Right ventricle myocardium superior (tissue), 1 donor: ENCODE measurements at regions not wholly inside any gene's neighbourhood (a gene's known extent, or its start where the extent isn't known, plus 50 kb on each side); places are given as distances from the start of the nearest gene placed in this dataset.
A peak's percentile ranks its signal among the peaks of the same experiment; 100 is the strongest.
"Not testable (repeated sequence)": the region's sequence is repeated elsewhere in the genome, so short reads cannot be mapped to it uniquely, and the experiment has no call there.

Source experiments
- ATAC-seq: fragments of 200-7000 bp; cut with Tn5 transposase; one replicate; pipeline ENCODE4 v1.9.1; 2020; ENCODE audit warnings: mild to moderate bottlenecking; ENCODE audit not compliant: poor library complexity
- DNase-seq: peaks from one replicate; pipeline ENCODE4 v3.0.0-alpha.2; 2020
- intact Hi-C: fragments of 100-400 bp; cut with DNase I; formaldehyde crosslinking; loops from one replicate; pipeline ENCODE4 v1.11.2; 2022
- donor health status: DM: no; HTN: yes; CAD: no; lungs with severe emphysema.

GRCh38 chr5:110855961-110856360 is 117.2 kb downstream of the SLC25A46 start:
- intact Hi-C loops = no loop called here
- ATAC-seq = no peak
- DNase-seq = no peak

- DNase-seq = no peak
- no peak for ATAC-seq
- intact Hi-C loops = no loop called here
These were observed 126.7 kb downstream of the SLC25A46 start for GRCh38 chr5:110865400-110866094.

GRCh38 chr5:110869927-110870326 is 131.1 kb downstream of the SLC25A46 start:
- ATAC-seq (no peak), DNase-seq (no peak)
- intact Hi-C loops = no loop called here

GRCh38 chr5:110872200-110872599 is 133.4 kb downstream of the SLC25A46 start:
- intact Hi-C loops = no loop called here
- DNase-seq (no peak), ATAC-seq (no peak)

- ATAC-seq = no peak
- intact Hi-C loops = no loop called here
- no peak for DNase-seq
These were observed 134.2 kb downstream of the SLC25A46 start for GRCh38 chr5:110872963-110873362.

- DNase-seq = no peak
- ATAC-seq = no peak
- intact Hi-C loops = no loop called here
These were observed 135.1 kb downstream of the SLC25A46 start for GRCh38 chr5:110873773-110874437.

- intact Hi-C loops, ATAC-seq, DNase-seq: not testable (repeated sequence)
These were observed 136.3 kb downstream of the SLC25A46 start for GRCh38 chr5:110875115-110875514.

GRCh38 chr5:110878115-110878514 is 139.3 kb downstream of the SLC25A46 start:
- ATAC-seq (no peak), DNase-seq (no peak)
- intact Hi-C loops = no loop called here

- DNase-seq = no peak
- intact Hi-C loops = no loop called here
- no peak for ATAC-seq
These were observed 140.9 kb downstream of the SLC25A46 start for GRCh38 chr5:110879675-110880074.

GRCh38 chr5:110880413-110880812 is 141.6 kb downstream of the SLC25A46 start:
- intact Hi-C loops = no loop called here
- no peak for ATAC-seq
- no peak for DNase-seq

GRCh38 chr5:110884005-110884404 is 145.2 kb downstream of the SLC25A46 start:
- no peak for DNase-seq
- intact Hi-C loops = no loop called here
- ATAC-seq = no peak

- intact Hi-C loops, ATAC-seq, DNase-seq: not testable (repeated sequence)
These were observed 148.4 kb downstream of the SLC25A46 start for GRCh38 chr5:110887170-110887569.

GRCh38 chr5:110893854-110894483 is 155.2 kb downstream of the SLC25A46 start:
- intact Hi-C loops, DNase-seq: not testable (repeated sequence)
- peak; percentile 10 for ATAC-seq

- intact Hi-C loops = no loop called here
- ATAC-seq (no peak), DNase-seq (no peak)
These were observed 156.0 kb downstream of the SLC25A46 start for GRCh38 chr5:110894805-110895204.

GRCh38 chr5:110896901-110897300 is 158.1 kb downstream of the SLC25A46 start:
- ATAC-seq (no peak), DNase-seq (no peak)
- intact Hi-C loops = no loop called here

- no peak for DNase-seq
- intact Hi-C loops = no loop called here
- no peak for ATAC-seq
These were observed 161.0 kb downstream of the SLC25A46 start for GRCh38 chr5:110899566-110900412.

GRCh38 chr5:110900829-110901228 is 162.0 kb downstream of the SLC25A46 start:
- intact Hi-C loops = no loop called here
- no peak for ATAC-seq
- DNase-seq = no peak

- intact Hi-C loops = no loop called here
- ATAC-seq (no peak), DNase-seq (no peak)
These were observed 165.2 kb downstream of the SLC25A46 start for GRCh38 chr5:110903966-110904365.

GRCh38 chr5:110908848-110909247 is 162.7 kb upstream of the TSLP start:
- intact Hi-C loops = no loop called here
- ATAC-seq (no peak), DNase-seq (no peak)
